ENCODE measurements at regions not wholly inside any gene's neighbourhood (a gene's known extent, or its start where the extent isn't known, plus 50 kb on each side); places are given as distances from the start of the nearest gene placed in this dataset.

DNA sequence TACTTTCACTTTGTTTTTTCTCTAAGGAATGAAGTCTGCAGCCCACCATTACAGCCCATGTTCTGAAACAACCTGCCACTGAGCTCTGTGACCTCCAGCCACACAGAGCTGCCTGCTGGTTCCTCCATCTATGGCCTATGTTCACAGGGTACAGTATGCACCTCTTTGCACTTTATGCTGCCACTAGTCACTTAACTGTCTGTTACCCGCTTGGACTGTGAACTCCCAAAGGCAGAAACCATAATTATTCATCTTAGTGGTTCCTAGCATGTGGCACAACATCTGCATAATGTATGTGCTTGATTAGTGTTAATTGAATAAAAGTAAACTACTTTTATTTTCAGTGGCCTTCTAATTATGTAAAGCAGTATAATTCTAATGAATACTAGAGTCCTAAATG lies 95.5 kb upstream of the BET1 start:
- Histone ChIP-seq H3K36me3 (replicated peaks in 1 of 2; ENCODE audit: control insufficient read depth in 1 of 2, insufficient read depth in 2 of 2, low read length in 1 of 2) (no peaks in the 10 kb centered on the region), H3K79me2 (ENCODE audit: insufficient read depth) (no peaks in the 10 kb centered on the region), H2AFZ (ENCODE audit: low read depth) (no peak overlapping the region), H3K27ac (ENCODE audit: low read depth in 2 of 2, low read length in 1 of 2) (no peak overlapping the region), H3K4me1 (ENCODE audit: control insufficient read depth in 1 of 2, insufficient read depth in 2 of 2, low read depth in 1 of 2, low read length in 1 of 2) (peaks cover 4 to 6% of the 10 kb centered on the region in 2 experiments; a peak in 3 of 4 replicates), H3K4me2 (no peak overlapping the region), H3K9ac (no peak overlapping the region), H3K9me3 (no peaks in the 10 kb centered on the region), H4K20me1 (ENCODE audit: insufficient read depth) (no peaks in the 10 kb centered on the region), H3K4me3 (ENCODE audit: low read depth in 2 of 2, low read length in 1 of 2) (no peak overlapping the region), H3K27me3 (ENCODE audit: insufficient read depth) (no peaks in the 10 kb centered on the region), H3K9me2 (no peaks in the 10 kb centered on the region), H3F3A (replicated peaks; ENCODE audit: insufficient read depth) (no peaks in the 10 kb centered on the region)
- 94% methylated on average over 1 of the region's 1 CpG for WGBS (ENCODE audit: low lambda C conversion rate)
- CTCF ChIA-PET: interaction anchor here (0.7 to 1.9 kb wide), 5 partner anchors 12 to 931 kb away, joined by 3 to 8 read pairs (median 3); no protein-coding TSS in a partner anchor
- no peak for DNase-seq
- POLR2A ChIA-PET: no interaction called here
- TF ChIP-seq GABPA (IDR thresholded peaks at IDR 0.05; ENCODE audit: low read depth) (no peak), EZH2phosphoT487 (IDR thresholded peaks at IDR 0.05; ENCODE audit: borderline replicate concordance, low read depth) (no peak), EP300 (IDR thresholded peaks at IDR 0.05; ENCODE audit: borderline replicate concordance in 1 of 2, low read depth in 1 of 2, low read length in 1 of 2) (no peak), FOXM1 (IDR thresholded peaks at IDR 0.05; ENCODE audit: low read depth) (no peak), RXRA (IDR thresholded peaks at IDR 0.05; ENCODE audit: borderline replicate concordance, low read depth) (no peak), JUND (IDR thresholded peaks at IDR 0.05) (no peak), NFIC (IDR thresholded peaks at IDR 0.05; ENCODE audit: borderline replicate concordance) (no peak), TEAD4 (IDR thresholded peaks at IDR 0.05; ENCODE audit: borderline replicate concordance, insufficient read depth) (no peak), POLR2AphosphoS5 (IDR thresholded peaks at IDR 0.05; ENCODE audit: low read depth, low read length) (no peak), MXI1 (IDR thresholded peaks at IDR 0.05; ENCODE audit: low read depth, low read length) (no peak), FOXJ3 (CRISPR knock-in tag; IDR thresholded peaks at IDR 0.05) (no peak), MEF2A (IDR thresholded peaks at IDR 0.05; ENCODE audit: borderline replicate concordance, low read depth) (no peak), ELF1 (IDR thresholded peaks at IDR 0.05) (no peak), RCOR1 (IDR thresholded peaks at IDR 0.05; ENCODE audit: low read length) (no peak)
- TF ChIP-seq, protein P1, sequence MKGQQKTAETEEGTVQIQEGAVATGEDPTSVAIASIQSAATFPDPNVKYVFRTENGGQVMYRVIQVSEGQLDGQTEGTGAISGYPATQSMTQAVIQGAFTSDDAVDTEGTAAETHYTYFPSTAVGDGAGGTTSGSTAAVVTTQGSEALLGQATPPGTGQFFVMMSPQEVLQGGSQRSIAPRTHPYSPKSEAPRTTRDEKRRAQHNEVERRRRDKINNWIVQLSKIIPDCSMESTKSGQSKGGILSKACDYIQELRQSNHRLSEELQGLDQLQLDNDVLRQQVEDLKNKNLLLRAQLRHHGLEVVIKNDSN (IDR thresholded peaks at IDR 0.05; ENCODE audit: borderline replicate concordance, low read depth): no peak
- TF ChIP-seq, protein P2, sequence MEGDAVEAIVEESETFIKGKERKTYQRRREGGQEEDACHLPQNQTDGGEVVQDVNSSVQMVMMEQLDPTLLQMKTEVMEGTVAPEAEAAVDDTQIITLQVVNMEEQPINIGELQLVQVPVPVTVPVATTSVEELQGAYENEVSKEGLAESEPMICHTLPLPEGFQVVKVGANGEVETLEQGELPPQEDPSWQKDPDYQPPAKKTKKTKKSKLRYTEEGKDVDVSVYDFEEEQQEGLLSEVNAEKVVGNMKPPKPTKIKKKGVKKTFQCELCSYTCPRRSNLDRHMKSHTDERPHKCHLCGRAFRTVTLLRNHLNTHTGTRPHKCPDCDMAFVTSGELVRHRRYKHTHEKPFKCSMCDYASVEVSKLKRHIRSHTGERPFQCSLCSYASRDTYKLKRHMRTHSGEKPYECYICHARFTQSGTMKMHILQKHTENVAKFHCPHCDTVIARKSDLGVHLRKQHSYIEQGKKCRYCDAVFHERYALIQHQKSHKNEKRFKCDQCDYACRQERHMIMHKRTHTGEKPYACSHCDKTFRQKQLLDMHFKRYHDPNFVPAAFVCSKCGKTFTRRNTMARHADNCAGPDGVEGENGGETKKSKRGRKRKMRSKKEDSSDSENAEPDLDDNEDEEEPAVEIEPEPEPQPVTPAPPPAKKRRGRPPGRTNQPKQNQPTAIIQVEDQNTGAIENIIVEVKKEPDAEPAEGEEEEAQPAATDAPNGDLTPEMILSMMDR (IDR thresholded peaks at IDR 0.05): no peak

DNA sequence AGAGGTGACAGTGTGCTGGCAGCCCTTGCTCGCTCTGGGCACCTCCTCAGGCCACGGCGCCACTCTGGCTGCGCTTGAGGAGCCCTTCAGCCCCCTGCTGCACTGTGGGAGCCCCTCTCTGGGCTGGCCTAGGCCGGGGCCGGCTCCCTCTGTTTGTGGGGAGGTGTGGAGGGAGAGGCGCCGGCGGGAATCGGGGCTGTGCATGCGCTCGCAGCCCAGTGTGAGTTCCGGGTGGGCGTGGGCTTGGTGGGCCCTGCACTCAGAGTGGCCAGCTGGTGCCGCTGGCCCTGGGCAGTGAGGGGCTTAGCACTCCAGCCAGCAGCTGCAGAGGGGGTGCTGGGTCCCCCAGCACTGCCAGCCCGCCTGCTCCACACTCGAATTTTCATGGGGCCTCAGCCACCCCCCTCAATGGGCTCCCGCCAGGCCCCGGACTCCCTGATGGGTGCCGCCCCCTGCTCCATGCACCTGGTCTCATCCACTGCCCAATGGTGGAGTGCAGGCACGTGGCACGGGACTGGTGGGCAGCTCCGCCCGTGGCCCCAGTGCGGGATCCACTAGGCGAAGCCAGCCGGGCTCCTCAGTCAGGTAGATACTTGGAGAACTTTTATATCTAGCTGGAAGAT lies 96.7 kb upstream of the BET1 start:
- CTCF ChIA-PET: interaction anchor here (1.1 to 1.9 kb wide), 5 partner anchors 13 to 479 kb away, joined by 3 to 8 read pairs (median 4); no protein-coding TSS in a partner anchor
- Histone ChIP-seq H3F3A (replicated peaks; ENCODE audit: insufficient read depth) (no peaks in the 10 kb centered on the region), H3K27ac (ENCODE audit: low read depth in 2 of 2, low read length in 1 of 2) (no peak overlapping the region), H3K9me2 (no peaks in the 10 kb centered on the region), H2AFZ (ENCODE audit: low read depth) (no peak overlapping the region), H3K27me3 (ENCODE audit: insufficient read depth) (no peaks in the 10 kb centered on the region), H3K4me1 (ENCODE audit: control insufficient read depth in 1 of 2, insufficient read depth in 2 of 2, low read depth in 1 of 2, low read length in 1 of 2) (no peaks in the 10 kb centered on the region; a peak in 1 of 4 replicates), H3K79me2 (ENCODE audit: insufficient read depth) (no peaks in the 10 kb centered on the region), H3K4me2 (no peak overlapping the region), H3K9me3 (no peaks in the 10 kb centered on the region), H3K4me3 (ENCODE audit: low read depth in 2 of 2, low read length in 1 of 2) (no peak overlapping the region), H3K36me3 (replicated peaks in 1 of 2; ENCODE audit: control insufficient read depth in 1 of 2, insufficient read depth in 2 of 2, low read length in 1 of 2) (no peaks in the 10 kb centered on the region), H3K9ac (no peak overlapping the region), H4K20me1 (ENCODE audit: insufficient read depth) (no peaks in the 10 kb centered on the region)
- 83% methylated on average over 17 of the region's 27 CpGs for WGBS (ENCODE audit: low lambda C conversion rate)
- POLR2A ChIA-PET: no interaction called here
- no peak for DNase-seq
- TF ChIP-seq EP300 (IDR thresholded peaks at IDR 0.05; ENCODE audit: borderline replicate concordance in 1 of 2, low read depth in 1 of 2, low read length in 1 of 2): no peak
- TF ChIP-seq, protein P1 (IDR thresholded peaks at IDR 0.05; ENCODE audit: borderline replicate concordance, low read depth): no peak
- no peak for TF ChIP-seq NFIC (IDR thresholded peaks at IDR 0.05; ENCODE audit: borderline replicate concordance)
- TF ChIP-seq, protein P3, sequence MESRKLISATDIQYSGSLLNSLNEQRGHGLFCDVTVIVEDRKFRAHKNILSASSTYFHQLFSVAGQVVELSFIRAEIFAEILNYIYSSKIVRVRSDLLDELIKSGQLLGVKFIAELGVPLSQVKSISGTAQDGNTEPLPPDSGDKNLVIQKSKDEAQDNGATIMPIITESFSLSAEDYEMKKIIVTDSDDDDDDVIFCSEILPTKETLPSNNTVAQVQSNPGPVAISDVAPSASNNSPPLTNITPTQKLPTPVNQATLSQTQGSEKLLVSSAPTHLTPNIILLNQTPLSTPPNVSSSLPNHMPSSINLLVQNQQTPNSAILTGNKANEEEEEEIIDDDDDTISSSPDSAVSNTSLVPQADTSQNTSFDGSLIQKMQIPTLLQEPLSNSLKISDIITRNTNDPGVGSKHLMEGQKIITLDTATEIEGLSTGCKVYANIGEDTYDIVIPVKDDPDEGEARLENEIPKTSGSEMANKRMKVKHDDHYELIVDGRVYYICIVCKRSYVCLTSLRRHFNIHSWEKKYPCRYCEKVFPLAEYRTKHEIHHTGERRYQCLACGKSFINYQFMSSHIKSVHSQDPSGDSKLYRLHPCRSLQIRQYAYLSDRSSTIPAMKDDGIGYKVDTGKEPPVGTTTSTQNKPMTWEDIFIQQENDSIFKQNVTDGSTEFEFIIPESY (IDR thresholded peaks at IDR 0.05; ENCODE audit: borderline replicate concordance, low read depth): no peak
- TF ChIP-seq RAD21 (IDR thresholded peaks at IDR 0.05; ENCODE audit: low read length): no peak
- no peak for TF ChIP-seq JUND (IDR thresholded peaks at IDR 0.05)
- no peak for TF ChIP-seq FOSL2 (IDR thresholded peaks at IDR 0.05; ENCODE audit: borderline replicate concordance, low read depth)
- TF ChIP-seq, protein P4, sequence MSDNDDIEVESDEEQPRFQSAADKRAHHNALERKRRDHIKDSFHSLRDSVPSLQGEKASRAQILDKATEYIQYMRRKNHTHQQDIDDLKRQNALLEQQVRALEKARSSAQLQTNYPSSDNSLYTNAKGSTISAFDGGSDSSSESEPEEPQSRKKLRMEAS (IDR thresholded peaks at IDR 0.05; ENCODE audit: low read depth): no peak
- TF ChIP-seq SIN3A (IDR thresholded peaks at IDR 0.05; ENCODE audit: borderline replicate concordance, low read depth, low read length): no peak
- TF ChIP-seq RFX5 (IDR thresholded peaks at IDR 0.05; ENCODE audit: low read length): no peak
- TF ChIP-seq EZH2phosphoT487 (IDR thresholded peaks at IDR 0.05; ENCODE audit: borderline replicate concordance, low read depth): no peak
- no peak for TF ChIP-seq TEAD4 (IDR thresholded peaks at IDR 0.05; ENCODE audit: borderline replicate concordance, insufficient read depth)

All from SK-N-SH (cell line).